Peyer's patch (tissue), 4 donors: ENCODE measurements at regions not wholly inside any gene's neighbourhood (a gene's known extent, or its start where the extent isn't known, plus 50 kb on each side); places are given as distances from the start of the nearest gene placed in this dataset.

Experiments used
- CTCF ChIP-seq, 6 experiments: fragments of 450-650 bp in 4 of 6; fragments of 200-600 bp in 2 of 6; sonication (generic) in 1 of 6; IDR thresholded peaks; one replicate each; pipeline ENCODE4 v1.5.1; 2017 to 2019; ENCODE audit warnings: antibody characterized with exemption in 6 of 6, mild to moderate bottlenecking in 3 of 6, moderate library complexity in 1 of 6
- POLR2A ChIP-seq, 2 donors: fragments of 450-650 bp; IDR thresholded peaks; one replicate each; pipeline ENCODE4 v1.5.1; 2017; ENCODE audit warnings: antibody characterized with exemption in 2 of 2, mild to moderate bottlenecking in 2 of 2, moderate library complexity in 2 of 2

GRCh38 chr15:101539492-101539891 lies 50.0 kb upstream of the PCSK6 start:
- TF ChIP-seq CTCF (IDR thresholded peaks at IDR 0.05) (no peak), POLR2A (IDR thresholded peaks at IDR 0.05) (no peak)
